Astrocyte (in vitro differentiated cells and primary cell): ENCODE measurements at regions not wholly inside any gene's neighbourhood (a gene's known extent, or its start where the extent isn't known, plus 50 kb on each side); places are given as distances from the start of the nearest gene placed in this dataset.

Experiments
- EZH2 ChIP-seq: IDR thresholded peaks from 2 replicates; pipeline ENCODE4 v1.6.1; 2012; ENCODE audit warnings: mild to moderate bottlenecking, low read length, inconsistent platforms; ENCODE audit not compliant: insufficient read depth
- TF ChIP-seq, protein P1 (sequence below): IDR thresholded peaks from 2 replicates; pipeline ENCODE4 v1.5.1; 2011; ENCODE audit warnings: low read depth, mild to moderate bottlenecking, inconsistent platforms, low read length, moderate library complexity; ENCODE audit not compliant: insufficient read depth

DNA sequence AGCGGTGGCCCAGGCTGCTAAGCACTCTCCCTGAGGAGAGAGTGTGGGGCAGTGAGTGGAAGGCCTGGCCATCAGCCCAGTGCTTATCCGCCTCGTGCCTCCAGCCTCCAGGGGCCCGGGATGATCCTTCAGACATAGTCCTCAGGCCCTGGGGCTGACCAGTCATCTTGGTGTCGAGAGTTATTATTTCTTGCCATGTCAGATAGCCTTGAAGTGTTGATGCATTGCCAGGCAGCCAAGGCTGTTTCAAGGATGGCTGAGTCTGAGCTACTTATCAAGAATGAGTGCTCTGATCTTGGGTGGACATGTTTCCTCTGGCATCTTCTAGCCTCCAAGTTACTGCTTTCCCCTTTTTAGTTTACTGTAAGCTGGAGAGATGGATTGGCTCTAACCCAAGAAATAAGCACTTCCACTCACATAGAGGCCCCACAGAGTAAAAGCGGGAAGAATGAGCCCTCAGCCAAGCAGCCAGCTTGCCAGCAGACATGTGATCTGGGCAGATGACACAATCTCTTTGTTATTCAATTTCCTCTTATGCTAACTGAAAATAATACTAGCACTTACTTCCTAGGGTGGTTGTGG, 136.5 kb upstream of the NAMPT start:
- TF ChIP-seq, protein P1, sequence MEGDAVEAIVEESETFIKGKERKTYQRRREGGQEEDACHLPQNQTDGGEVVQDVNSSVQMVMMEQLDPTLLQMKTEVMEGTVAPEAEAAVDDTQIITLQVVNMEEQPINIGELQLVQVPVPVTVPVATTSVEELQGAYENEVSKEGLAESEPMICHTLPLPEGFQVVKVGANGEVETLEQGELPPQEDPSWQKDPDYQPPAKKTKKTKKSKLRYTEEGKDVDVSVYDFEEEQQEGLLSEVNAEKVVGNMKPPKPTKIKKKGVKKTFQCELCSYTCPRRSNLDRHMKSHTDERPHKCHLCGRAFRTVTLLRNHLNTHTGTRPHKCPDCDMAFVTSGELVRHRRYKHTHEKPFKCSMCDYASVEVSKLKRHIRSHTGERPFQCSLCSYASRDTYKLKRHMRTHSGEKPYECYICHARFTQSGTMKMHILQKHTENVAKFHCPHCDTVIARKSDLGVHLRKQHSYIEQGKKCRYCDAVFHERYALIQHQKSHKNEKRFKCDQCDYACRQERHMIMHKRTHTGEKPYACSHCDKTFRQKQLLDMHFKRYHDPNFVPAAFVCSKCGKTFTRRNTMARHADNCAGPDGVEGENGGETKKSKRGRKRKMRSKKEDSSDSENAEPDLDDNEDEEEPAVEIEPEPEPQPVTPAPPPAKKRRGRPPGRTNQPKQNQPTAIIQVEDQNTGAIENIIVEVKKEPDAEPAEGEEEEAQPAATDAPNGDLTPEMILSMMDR: no peak
- no peak for TF ChIP-seq EZH2
